ENCODE measurements at regions not wholly inside any gene's neighbourhood (a gene's known extent, or its start where the extent isn't known, plus 50 kb on each side); places are given as distances from the start of the nearest gene placed in this dataset.

DNA sequence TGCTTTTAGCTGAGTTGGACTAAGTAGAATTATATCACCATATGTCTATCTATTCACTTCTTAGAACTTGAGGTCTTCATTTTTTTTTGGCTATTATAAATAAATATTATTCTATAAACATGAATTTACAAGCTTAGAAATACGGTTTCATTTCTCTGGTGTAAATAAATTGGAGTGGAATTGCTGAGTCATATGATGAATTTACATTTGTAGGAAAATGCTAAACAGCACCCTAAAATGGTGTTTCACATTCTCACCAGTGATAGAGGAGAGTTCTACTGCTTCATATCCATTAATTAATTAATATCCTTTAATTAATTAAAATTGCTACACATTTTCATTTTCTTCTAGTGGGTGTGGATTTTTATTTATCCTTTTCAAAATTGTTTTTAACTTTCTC lies 318.3 kb downstream of the MDFIC start:
- H3K4me1 ChIP-seq (ENCODE audit: insufficient read depth, low read length), result no peaks in the 10 kb centered on the region
- H3K27me3 ChIP-seq (ENCODE audit: control insufficient read depth in 1 of 2, insufficient read depth in 2 of 2, low read length in 2 of 2), result no peaks in the 10 kb centered on the region
- no peaks in the 10 kb centered on the region for H3K9me3 ChIP-seq (ENCODE audit: low read length)
- H3K4me3 ChIP-seq (ENCODE audit: low read depth in 1 of 2, low read length in 2 of 2), result no peak overlapping the region
- no peak overlapping the region for H3K9ac ChIP-seq (ENCODE audit: low read length)
- no peaks in the 10 kb centered on the region for H3K36me3 ChIP-seq (ENCODE audit: insufficient read depth, low read length)
- no peak overlapping the region for H3K27ac ChIP-seq (ENCODE audit: low read depth, low read length)

DNA sequence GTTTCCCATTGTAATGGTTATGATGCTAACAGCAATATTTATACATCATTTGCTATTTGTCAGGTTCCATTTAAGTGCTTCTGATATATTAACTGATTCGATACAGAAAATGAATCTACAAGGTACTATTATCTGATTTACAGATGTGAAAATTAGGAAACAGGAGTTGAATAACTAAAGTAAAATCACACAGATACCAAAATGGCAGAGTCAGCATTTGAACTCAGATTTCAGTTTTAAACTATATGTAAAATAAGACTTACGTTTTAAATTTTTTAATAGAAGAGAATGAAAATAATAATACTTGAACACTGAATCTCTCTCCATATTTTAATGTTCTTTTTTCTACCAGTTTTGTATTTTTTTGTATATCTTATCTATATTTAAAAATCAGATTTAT lies 313.2 kb downstream of the MDFIC start:
- H3K4me3 ChIP-seq (ENCODE audit: low read depth in 1 of 2, low read length in 2 of 2), result no peak overlapping the region
- H3K9me3 ChIP-seq (ENCODE audit: low read length), result no peaks in the 10 kb centered on the region
- no peak overlapping the region for H3K27ac ChIP-seq (ENCODE audit: low read depth, low read length)
- no peaks in the 10 kb centered on the region for H3K27me3 ChIP-seq (ENCODE audit: control insufficient read depth in 1 of 2, insufficient read depth in 2 of 2, low read length in 2 of 2)
- H3K4me1 ChIP-seq (ENCODE audit: insufficient read depth, low read length), result peaks cover 11% of the 10 kb centered on the region
- no peak overlapping the region for H3K9ac ChIP-seq (ENCODE audit: low read length)
- no peaks in the 10 kb centered on the region for H3K36me3 ChIP-seq (ENCODE audit: insufficient read depth, low read length)

DNA sequence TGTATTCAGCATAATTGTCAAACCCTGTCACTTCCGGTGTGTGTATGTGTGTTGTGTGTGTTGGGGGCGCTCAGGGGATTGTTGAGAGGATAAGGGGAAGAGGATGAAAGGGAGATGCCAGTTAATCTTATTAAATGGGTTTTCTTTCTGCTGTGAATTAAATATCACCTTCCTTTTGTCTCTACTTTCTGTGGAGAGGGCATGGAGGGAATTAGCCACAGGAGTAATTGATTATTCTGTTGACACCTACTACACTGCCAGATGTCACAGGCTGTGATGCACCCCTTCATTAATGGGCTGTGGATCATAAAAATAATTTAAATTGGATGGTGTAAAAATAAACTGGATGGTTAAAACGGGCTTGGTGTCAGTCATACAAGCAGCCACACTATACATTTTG lies 311.9 kb downstream of the MDFIC start:
- Histone ChIP-seq H3K4me3 (ENCODE audit: low read depth in 1 of 2, low read length in 2 of 2) (no peak overlapping the region), H3K9ac (ENCODE audit: low read length) (no peak overlapping the region), H3K27me3 (ENCODE audit: control insufficient read depth in 1 of 2, insufficient read depth in 2 of 2, low read length in 2 of 2) (no peaks in the 10 kb centered on the region), H3K9me3 (ENCODE audit: low read length) (no peaks in the 10 kb centered on the region), H3K36me3 (ENCODE audit: insufficient read depth, low read length) (no peaks in the 10 kb centered on the region), H3K27ac (ENCODE audit: low read depth, low read length) (no peak overlapping the region), H3K4me1 (ENCODE audit: insufficient read depth, low read length) (peaks cover 11% of the 10 kb centered on the region)

DNA sequence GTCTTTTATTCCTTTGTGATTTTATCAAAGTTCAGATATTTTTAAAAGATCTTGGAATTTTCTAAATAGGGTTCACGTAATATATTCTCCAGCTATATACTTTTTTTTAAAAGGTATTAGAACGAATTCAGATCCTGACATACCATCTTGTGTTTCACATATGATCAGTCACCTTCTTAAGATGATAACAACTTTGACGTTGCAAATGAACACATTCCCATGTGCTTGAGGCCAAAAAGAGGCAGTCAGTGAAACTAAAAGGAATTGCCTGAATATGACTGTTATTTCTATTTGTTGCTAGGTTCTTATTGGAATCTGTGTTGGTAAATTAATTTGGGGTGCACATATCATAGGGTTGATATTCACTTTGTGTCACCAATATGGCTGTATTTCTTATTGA lies 310.1 kb downstream of the MDFIC start:
- Histone ChIP-seq H3K27me3 (ENCODE audit: control insufficient read depth in 1 of 2, insufficient read depth in 2 of 2, low read length in 2 of 2) (no peaks in the 10 kb centered on the region), H3K4me1 (ENCODE audit: insufficient read depth, low read length) (peaks cover 11% of the 10 kb centered on the region), H3K27ac (ENCODE audit: low read depth, low read length) (no peak overlapping the region), H3K36me3 (ENCODE audit: insufficient read depth, low read length) (no peaks in the 10 kb centered on the region), H3K9ac (ENCODE audit: low read length) (no peak overlapping the region), H3K9me3 (ENCODE audit: low read length) (no peaks in the 10 kb centered on the region), H3K4me3 (ENCODE audit: low read depth in 1 of 2, low read length in 2 of 2) (no peak overlapping the region)

DNA sequence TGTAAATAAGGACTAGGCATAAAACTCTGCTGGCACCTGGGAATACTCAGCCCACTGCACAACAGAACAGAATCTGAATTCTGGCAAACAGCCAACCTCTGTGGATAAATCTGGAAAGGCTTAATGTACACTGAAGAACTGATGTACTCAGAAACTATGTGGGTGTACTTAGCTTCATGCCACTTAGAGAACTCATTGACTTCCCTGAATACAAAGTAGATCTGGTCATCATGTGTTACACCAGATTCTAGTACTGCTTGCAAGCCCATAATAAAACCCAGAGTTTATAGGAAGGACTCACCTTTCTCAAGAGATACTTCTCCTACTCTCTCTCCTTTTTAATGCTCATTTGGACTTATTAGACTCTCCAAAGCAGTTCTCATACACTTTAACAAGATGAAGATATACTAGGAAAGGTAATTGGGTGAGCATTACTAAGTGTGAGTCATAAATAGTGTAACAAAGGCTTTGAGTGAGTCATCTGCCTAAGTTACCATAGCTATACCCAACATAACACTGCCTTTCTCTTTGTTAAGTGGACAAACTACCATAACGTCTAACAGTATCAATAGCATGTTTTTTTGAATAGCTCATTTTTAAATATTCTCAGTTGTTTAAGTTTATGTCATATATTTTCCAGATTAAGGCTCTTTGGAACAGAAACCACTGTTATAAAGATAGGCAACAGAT lies 309.1 kb downstream of the MDFIC start:
- H3K36me3 ChIP-seq (ENCODE audit: insufficient read depth, low read length), result no peaks in the 10 kb centered on the region
- no peak overlapping the region for H3K27ac ChIP-seq (ENCODE audit: low read depth, low read length)
- H3K9ac ChIP-seq (ENCODE audit: low read length), result no peak overlapping the region
- no peak overlapping the region for H3K4me3 ChIP-seq (ENCODE audit: low read depth in 1 of 2, low read length in 2 of 2)
- peaks cover 11% of the 10 kb centered on the region for H3K4me1 ChIP-seq (ENCODE audit: insufficient read depth, low read length)
- H3K27me3 ChIP-seq (ENCODE audit: control insufficient read depth in 1 of 2, insufficient read depth in 2 of 2, low read length in 2 of 2), result no peaks in the 10 kb centered on the region
- no peaks in the 10 kb centered on the region for H3K9me3 ChIP-seq (ENCODE audit: low read length)

- Histone ChIP-seq H3K27ac (ENCODE audit: low read depth, low read length) (no peak overlapping the region), H3K4me3 (ENCODE audit: low read depth in 1 of 2, low read length in 2 of 2) (no peak overlapping the region), H3K9ac (ENCODE audit: low read length) (no peak overlapping the region), H3K36me3 (ENCODE audit: insufficient read depth, low read length) (no peaks in the 10 kb centered on the region), H3K9me3 (ENCODE audit: low read length) (no peaks in the 10 kb centered on the region), H3K27me3 (ENCODE audit: control insufficient read depth in 1 of 2, insufficient read depth in 2 of 2, low read length in 2 of 2) (no peaks in the 10 kb centered on the region), H3K4me1 (ENCODE audit: insufficient read depth, low read length) (peaks cover 11% of the 10 kb centered on the region)
Measured at GRCh38 chr7:115229401-115230105, 307.7 kb downstream of the MDFIC start.

GRCh38 chr7:115227473-115228235 lies 305.8 kb downstream of the MDFIC start:
- no peaks in the 10 kb centered on the region for H3K27me3 ChIP-seq (ENCODE audit: control insufficient read depth in 1 of 2, insufficient read depth in 2 of 2, low read length in 2 of 2)

DNA sequence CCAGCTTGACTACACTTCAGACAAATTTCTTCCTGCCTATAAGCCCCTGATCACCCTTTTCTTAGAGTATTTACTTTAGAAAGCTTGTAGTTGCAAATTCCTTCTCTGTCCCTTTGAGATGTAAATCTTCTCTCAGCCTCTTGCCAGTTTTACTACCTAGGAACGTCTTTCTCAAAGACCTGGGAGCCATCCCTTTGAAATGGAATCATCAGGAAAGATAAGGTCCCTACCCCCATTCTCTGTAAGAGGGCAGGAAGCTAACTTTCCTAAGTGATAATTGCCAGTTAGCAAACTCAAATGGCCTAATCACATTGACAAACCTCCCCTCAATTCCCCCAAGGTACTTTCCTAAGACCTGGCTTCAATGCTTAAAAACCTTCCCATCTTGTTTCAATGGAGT lies 304.5 kb downstream of the MDFIC start:
- Histone ChIP-seq H3K27ac (ENCODE audit: low read depth, low read length) (no peak overlapping the region), H3K4me3 (ENCODE audit: low read depth in 1 of 2, low read length in 2 of 2) (no peak overlapping the region), H3K9ac (ENCODE audit: low read length) (no peak overlapping the region), H3K9me3 (ENCODE audit: low read length) (no peaks in the 10 kb centered on the region), H3K4me1 (ENCODE audit: insufficient read depth, low read length) (peaks cover 6% of the 10 kb centered on the region), H3K36me3 (ENCODE audit: insufficient read depth, low read length) (no peaks in the 10 kb centered on the region), H3K27me3 (ENCODE audit: control insufficient read depth in 1 of 2, insufficient read depth in 2 of 2, low read length in 2 of 2) (no peaks in the 10 kb centered on the region)

More at GRCh38 chr7:115227473-115228235, 305.8 kb downstream of the MDFIC start:
- Histone ChIP-seq H3K27ac (ENCODE audit: low read depth, low read length) (no peak overlapping the region), H3K4me3 (ENCODE audit: low read depth in 1 of 2, low read length in 2 of 2) (no peak overlapping the region), H3K4me1 (ENCODE audit: insufficient read depth, low read length) (peaks cover 11% of the 10 kb centered on the region), H3K9ac (ENCODE audit: low read length) (no peak overlapping the region), H3K36me3 (ENCODE audit: insufficient read depth, low read length) (no peaks in the 10 kb centered on the region), H3K9me3 (ENCODE audit: low read length) (no peaks in the 10 kb centered on the region)

GRCh38 chr7:115224922-115225321 lies 303.0 kb downstream of the MDFIC start:
- no peaks in the 10 kb centered on the region for H3K4me1 ChIP-seq (ENCODE audit: insufficient read depth, low read length)

GRCh38 chr7:115223959-115224358 lies 302.1 kb downstream of the MDFIC start:
- no peaks in the 10 kb centered on the region for H3K9me3 ChIP-seq (ENCODE audit: low read length)
- H3K4me1 ChIP-seq (ENCODE audit: insufficient read depth, low read length), result no peaks in the 10 kb centered on the region
- no peaks in the 10 kb centered on the region for H3K36me3 ChIP-seq (ENCODE audit: insufficient read depth, low read length)
- H3K9ac ChIP-seq (ENCODE audit: low read length), result no peak overlapping the region
- no peak overlapping the region for H3K27ac ChIP-seq (ENCODE audit: low read depth, low read length)
- H3K4me3 ChIP-seq (ENCODE audit: low read depth in 1 of 2, low read length in 2 of 2), result no peak overlapping the region
- H3K27me3 ChIP-seq (ENCODE audit: control insufficient read depth in 1 of 2, insufficient read depth in 2 of 2, low read length in 2 of 2), result no peaks in the 10 kb centered on the region

More at GRCh38 chr7:115224922-115225321, 303.0 kb downstream of the MDFIC start:
- Histone ChIP-seq H3K4me3 (ENCODE audit: low read depth in 1 of 2, low read length in 2 of 2) (no peak overlapping the region), H3K9me3 (ENCODE audit: low read length) (no peaks in the 10 kb centered on the region), H3K9ac (ENCODE audit: low read length) (no peak overlapping the region), H3K27me3 (ENCODE audit: control insufficient read depth in 1 of 2, insufficient read depth in 2 of 2, low read length in 2 of 2) (no peaks in the 10 kb centered on the region), H3K36me3 (ENCODE audit: insufficient read depth, low read length) (no peaks in the 10 kb centered on the region), H3K27ac (ENCODE audit: low read depth, low read length) (no peak overlapping the region)

- Histone ChIP-seq H3K9me3 (ENCODE audit: low read length) (no peaks in the 10 kb centered on the region), H3K27me3 (ENCODE audit: control insufficient read depth in 1 of 2, insufficient read depth in 2 of 2, low read length in 2 of 2) (no peaks in the 10 kb centered on the region), H3K27ac (ENCODE audit: low read depth, low read length) (no peak overlapping the region), H3K9ac (ENCODE audit: low read length) (no peak overlapping the region), H3K4me1 (ENCODE audit: insufficient read depth, low read length) (no peaks in the 10 kb centered on the region), H3K4me3 (ENCODE audit: low read depth in 1 of 2, low read length in 2 of 2) (no peak overlapping the region), H3K36me3 (ENCODE audit: insufficient read depth, low read length) (no peaks in the 10 kb centered on the region)
Measured at GRCh38 chr7:115221456-115221855, 299.6 kb downstream of the MDFIC start.
